ENCODE measurements at regions not wholly inside any gene's neighbourhood (a gene's known extent, or its start where the extent isn't known, plus 50 kb on each side); places are given as distances from the start of the nearest gene placed in this dataset.
A peak's percentile ranks its signal among the peaks of the same experiment; 100 is the strongest.

DNA sequence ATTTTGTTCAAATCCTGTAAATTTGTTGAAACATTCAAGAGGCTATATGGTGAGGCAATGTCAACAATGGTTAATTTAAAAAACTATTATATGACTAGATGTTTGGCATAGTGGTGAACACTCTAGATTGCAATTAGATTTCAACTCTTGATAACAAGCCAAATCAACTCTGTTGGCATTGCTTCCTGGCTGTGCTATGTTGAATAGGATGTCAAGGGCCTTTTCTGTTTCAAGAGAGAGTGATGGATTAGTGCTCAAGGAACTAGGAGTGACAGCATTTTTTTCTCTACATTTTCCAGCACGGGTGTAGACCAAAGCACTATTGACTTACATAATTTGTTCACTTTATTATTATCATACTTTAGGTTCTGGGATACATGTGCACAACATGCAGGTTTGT is 172.4 kb upstream of the KCNH7 start:
- POLR2A ChIA-PET, result no interaction called here
- no peak overlapping the region for H3K4me3 Mint-ChIP-seq (ENCODE audit: unreplicated experiment)

GRCh38 chr2:163008642-163009041 is 170.1 kb upstream of the KCNH7 start:
- H3K9me3 Mint-ChIP-seq (ENCODE audit: unreplicated experiment), result no peaks in the 10 kb centered on the region
- no peak for DNase-seq (ENCODE audit: unreplicated experiment)
- H3K36me3 Mint-ChIP-seq (ENCODE audit: insufficient read depth, unreplicated experiment), result no peaks in the 10 kb centered on the region
- POLR2A ChIA-PET, result no interaction called here
- no peak overlapping the region for H3K27ac Mint-ChIP-seq (ENCODE audit: low read depth, unreplicated experiment)
- peaks cover 33% of the 10 kb centered on the region for H3K27me3 Mint-ChIP-seq (ENCODE audit: insufficient read depth, unreplicated experiment)
- no peak overlapping the region for H3K4me3 Mint-ChIP-seq (ENCODE audit: unreplicated experiment)
- CTCF ChIA-PET, result no interaction called here
- intact Hi-C loops (cut with micrococcal nuclease), result no loop called here
- no TSS peak for BruUV-seq (replicated peaks)
- H3K4me1 Mint-ChIP-seq (ENCODE audit: insufficient read depth, unreplicated experiment), result no peaks in the 10 kb centered on the region
- TF ChIP-seq CTCF (IDR thresholded peaks at IDR 0.05; ENCODE audit: unreplicated experiment), result no peak

More for the DNA sequence above, 172.4 kb upstream of the KCNH7 start:
- no peak for TF ChIP-seq CTCF (IDR thresholded peaks at IDR 0.05; ENCODE audit: unreplicated experiment)
- Mint-ChIP-seq H3K27ac (ENCODE audit: low read depth, unreplicated experiment) (no peak overlapping the region), H3K27me3 (ENCODE audit: insufficient read depth, unreplicated experiment) (peaks cover 27% of the 10 kb centered on the region), H3K4me1 (ENCODE audit: insufficient read depth, unreplicated experiment) (no peaks in the 10 kb centered on the region), H3K36me3 (ENCODE audit: insufficient read depth, unreplicated experiment) (no peaks in the 10 kb centered on the region), H3K9me3 (ENCODE audit: unreplicated experiment) (peaks cover 9% of the 10 kb centered on the region)
- CTCF ChIA-PET, result no interaction called here
- no peak for DNase-seq (ENCODE audit: unreplicated experiment)
- intact Hi-C loops (cut with micrococcal nuclease), result no loop called here
- no TSS peak for BruUV-seq (replicated peaks)

DNA sequence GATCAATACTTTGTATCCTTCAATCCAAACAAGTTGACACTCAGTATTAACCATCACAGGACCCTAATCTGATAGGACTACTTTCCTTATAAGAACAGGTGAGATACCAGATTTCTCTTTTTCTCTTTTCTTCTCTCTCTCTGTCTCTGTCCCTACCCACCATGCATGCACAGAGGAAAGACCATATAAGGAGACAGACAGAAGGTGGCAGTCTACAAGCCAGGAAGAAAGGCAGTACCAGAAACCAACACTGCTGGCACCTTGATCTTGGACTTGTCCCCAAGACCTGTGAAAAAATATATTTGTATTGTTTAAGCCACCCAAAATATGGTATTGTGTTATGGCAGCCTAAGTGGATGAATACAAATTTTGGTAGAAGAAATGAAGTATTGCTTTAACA is 156.2 kb upstream of the KCNH7 start:
- CTCF ChIA-PET, result no interaction called here
- Mint-ChIP-seq H3K4me1 (ENCODE audit: insufficient read depth, unreplicated experiment) (no peaks in the 10 kb centered on the region), H3K36me3 (ENCODE audit: insufficient read depth, unreplicated experiment) (no peaks in the 10 kb centered on the region), H3K4me3 (ENCODE audit: unreplicated experiment) (no peak overlapping the region), H3K9me3 (ENCODE audit: unreplicated experiment) (no peaks in the 10 kb centered on the region), H3K27me3 (ENCODE audit: insufficient read depth, unreplicated experiment) (peaks cover 21% of the 10 kb centered on the region), H3K27ac (ENCODE audit: low read depth, unreplicated experiment) (no peak overlapping the region)
- TF ChIP-seq CTCF (IDR thresholded peaks at IDR 0.05; ENCODE audit: unreplicated experiment), result no peak
- POLR2A ChIA-PET, result no interaction called here
- no TSS peak for BruUV-seq (replicated peaks)
- DNase-seq (ENCODE audit: unreplicated experiment), result no peak
- intact Hi-C loops (cut with micrococcal nuclease), result no loop called here

DNA sequence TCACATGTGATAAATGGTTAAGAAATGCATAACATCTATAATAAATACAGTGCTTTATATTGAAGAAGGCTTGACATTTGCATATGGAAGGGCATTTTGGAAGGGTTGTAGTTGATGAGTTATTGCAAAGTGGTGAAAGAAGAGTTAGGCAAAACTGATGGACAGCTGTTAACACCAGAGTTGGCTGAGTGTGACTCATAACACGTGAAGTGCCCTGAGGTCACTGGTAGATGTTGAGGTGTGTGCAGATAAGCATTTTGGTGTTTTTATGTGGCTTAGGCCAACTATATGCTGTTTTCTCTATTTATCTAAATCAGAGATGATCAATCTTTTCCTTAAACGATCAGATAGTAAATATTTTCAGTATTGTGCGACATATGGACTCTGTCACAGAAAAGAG is 154.3 kb upstream of the KCNH7 start:
- Mint-ChIP-seq H3K9me3 (ENCODE audit: unreplicated experiment) (no peaks in the 10 kb centered on the region), H3K27me3 (ENCODE audit: insufficient read depth, unreplicated experiment) (peaks cover 24% of the 10 kb centered on the region), H3K27ac (ENCODE audit: low read depth, unreplicated experiment) (no peak overlapping the region), H3K4me3 (ENCODE audit: unreplicated experiment) (no peak overlapping the region), H3K36me3 (ENCODE audit: insufficient read depth, unreplicated experiment) (no peaks in the 10 kb centered on the region), H3K4me1 (ENCODE audit: insufficient read depth, unreplicated experiment) (no peaks in the 10 kb centered on the region)
- ChIA-PET CTCF (no interaction called here), POLR2A (no interaction called here)
- no TSS peak for BruUV-seq (replicated peaks)
- DNase-seq (ENCODE audit: unreplicated experiment), result peak; percentile 22
- intact Hi-C loops (cut with micrococcal nuclease), result no loop called here
- no peak for TF ChIP-seq CTCF (IDR thresholded peaks at IDR 0.05; ENCODE audit: unreplicated experiment)
